Kidney (tissue), 13 donors: ENCODE measurements at regions not wholly inside any gene's neighbourhood (a gene's known extent, or its start where the extent isn't known, plus 50 kb on each side); places are given as distances from the start of the nearest gene placed in this dataset.
"Not testable (repeated sequence)": the region's sequence is repeated elsewhere in the genome, so short reads cannot be mapped to it uniquely, and the experiment has no call there.

Source experiments
- DNase-seq, 5 donors: peaks; one replicate each; pipeline ENCODE4 v3.0.0-alpha.2; 2013 to 2020
- FAIRE-seq: peaks from 2 replicates; lab custom pipeline; 2012; peaks lifted over from hg19 to GRCh38; lab: Jason Lieb, UNC
- H3K27ac ChIP-seq, 2 donors: one replicate each; pipeline ENCODE4 v1.7.0; 2013; ENCODE audit warnings: low read depth in 2 of 2, low read length in 2 of 2, inconsistent platforms in 1 of 2
- H3K27me3 ChIP-seq: one replicate; pipeline ENCODE4 v1.7.1; 2013; ENCODE audit warnings: low read length, inconsistent platforms; ENCODE audit not compliant: control insufficient read depth, insufficient read depth
- H3K36me3 ChIP-seq, 3 donors: one replicate each; pipeline versions ENCODE4 v1.7.0 to v1.7.1; 2013; ENCODE audit warnings: low read length in 3 of 3, control low read depth in 1 of 3, inconsistent platforms in 1 of 3; ENCODE audit not compliant: insufficient read depth in 3 of 3, control insufficient read depth in 2 of 3
- H3K4me1 ChIP-seq, 3 donors: one replicate each; pipeline versions ENCODE4 v1.7.0 to v1.7.1; 2013; ENCODE audit warnings: low read length in 3 of 3, inconsistent platforms in 1 of 3, low read depth in 1 of 3; ENCODE audit not compliant: control insufficient read depth in 2 of 3, insufficient read depth in 2 of 3
- H3K4me3 ChIP-seq, 3 donors: one replicate each; pipeline versions ENCODE4 v1.7.0 to v1.8.1; 2013; ENCODE audit warnings: low read length in 3 of 3, control low read depth in 1 of 3, inconsistent platforms in 1 of 3
- H3K9ac ChIP-seq, 3 donors: one replicate each; pipeline versions ENCODE4 v1.7.0 to v1.7.1; 2013; ENCODE audit warnings: low read length in 3 of 3, control low read depth in 1 of 3, inconsistent platforms in 1 of 3
- H3K9me3 ChIP-seq, 3 donors: one replicate each; pipeline versions ENCODE4 v1.7.0 to v1.7.1; 2013; ENCODE audit warnings: low read length in 3 of 3, control low read depth in 1 of 3, inconsistent platforms in 1 of 3; ENCODE audit not compliant: control insufficient read depth in 2 of 3, insufficient read depth in 1 of 3
- CTCF ChIP-seq: IDR thresholded peaks from 3 replicates; pipeline ENCODE4 v1.5.1; 2012; ENCODE audit warnings: mild to moderate bottlenecking, moderate library complexity, borderline replicate concordance; ENCODE audit not compliant: insufficient read depth; ENCODE audit errors: extremely low read depth
- intact Hi-C: fragments of 100-400 bp; cut with DNase I; formaldehyde crosslinking; loops from one replicate; pipeline ENCODE4 v1.11.1; 2022
- donor health status: control.
- donor health status: control.
- donor health status: control.
- donor health status: control.
- donor health status: control.
- donor health status: DM: yes; HTN: yes; CAD: no.
- donor health status: Normal renal cell carcinoma (clear cell type).

- no peak for FAIRE-seq
- Histone ChIP-seq H3K27me3 (no peaks in the 10 kb centered on the region), H3K27ac (no peak overlapping the region), H3K36me3 (no peaks in the 10 kb centered on the region), H3K4me1 (no peaks in the 10 kb centered on the region), H3K4me3 (no peak overlapping the region), H3K9ac (no peak overlapping the region), H3K9me3 (no peaks in the 10 kb centered on the region)
- no peak for TF ChIP-seq CTCF
- DNase-seq = no peak
- intact Hi-C loops = no loop called here
Measured at GRCh38 chr4:3623106-3623505, 90.9 kb upstream of the LRPAP1 start.

DNA sequence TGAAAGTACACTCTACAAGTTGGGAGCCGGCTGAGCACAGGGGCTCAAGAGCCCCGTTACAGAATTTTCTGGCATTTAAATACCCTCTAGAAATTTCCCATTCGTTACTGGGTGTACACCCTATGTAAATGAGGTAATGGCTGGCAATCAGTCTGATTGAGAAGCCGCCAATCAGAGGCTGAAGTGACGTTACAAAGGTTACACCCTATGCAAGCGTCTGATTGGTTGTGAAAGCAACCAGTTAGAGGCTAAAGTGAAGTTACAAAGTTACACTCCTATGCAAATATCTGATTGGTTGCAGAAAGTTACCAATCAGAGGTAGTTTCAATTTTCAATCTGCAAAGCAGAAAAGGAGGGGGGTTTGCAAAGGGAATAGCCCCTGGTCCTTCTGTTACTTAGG is 88.1 kb upstream of the LRPAP1 start:
- H3K27me3 ChIP-seq, H3K4me3 ChIP-seq, H3K36me3 ChIP-seq, intact Hi-C loops, H3K27ac ChIP-seq, DNase-seq, H3K4me1 ChIP-seq, H3K9ac ChIP-seq, FAIRE-seq, H3K9me3 ChIP-seq: not testable (repeated sequence)

DNA sequence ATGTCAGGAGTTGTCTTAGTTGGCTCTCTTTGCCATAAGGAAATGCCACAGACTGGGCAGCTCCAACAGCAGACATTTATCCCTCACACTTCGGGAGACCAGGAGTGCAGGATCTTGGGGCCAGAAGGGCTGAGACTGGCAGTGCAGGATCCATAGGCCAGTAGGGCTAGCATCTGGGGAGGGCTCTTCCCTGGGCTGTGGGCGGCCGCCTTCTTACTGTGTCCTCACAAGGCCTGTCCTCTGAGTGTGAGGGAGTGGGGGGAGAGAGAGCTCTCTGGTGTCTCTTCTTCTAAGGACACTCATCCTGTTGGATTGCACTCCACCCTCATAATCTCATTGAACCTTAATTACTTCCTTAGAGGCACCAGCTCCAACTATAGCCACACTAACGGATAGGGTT is 87.5 kb upstream of the LRPAP1 start:
- intact Hi-C loops, H3K4me3 ChIP-seq, H3K4me1 ChIP-seq, H3K27me3 ChIP-seq, DNase-seq, H3K36me3 ChIP-seq, FAIRE-seq, H3K9me3 ChIP-seq, H3K9ac ChIP-seq, H3K27ac ChIP-seq: not testable (repeated sequence)

DNA sequence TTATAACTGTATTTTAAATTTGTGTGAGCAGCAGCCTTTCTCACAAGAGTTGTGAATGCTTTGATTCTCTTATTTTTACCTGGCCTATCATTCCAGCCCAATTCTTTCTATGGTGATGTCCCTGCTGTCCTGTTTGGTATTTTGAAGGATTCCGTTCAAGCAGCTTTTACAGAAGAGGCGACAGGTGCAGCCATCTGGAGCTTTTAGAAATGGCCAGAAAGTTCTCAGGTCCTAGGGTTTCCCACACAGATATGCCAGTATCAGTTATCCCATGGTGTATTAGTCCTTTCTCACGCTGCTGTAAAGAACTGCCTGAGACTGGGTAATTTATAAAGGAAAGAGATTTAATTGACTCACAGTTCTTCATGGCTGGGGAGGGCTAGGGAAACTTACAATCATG is 86.1 kb upstream of the LRPAP1 start:
- intact Hi-C loops, H3K27me3 ChIP-seq, H3K9me3 ChIP-seq, H3K4me3 ChIP-seq, H3K4me1 ChIP-seq, H3K36me3 ChIP-seq, FAIRE-seq, H3K9ac ChIP-seq, H3K27ac ChIP-seq: not testable (repeated sequence)
- DNase-seq = peak in 1 of 5 donors; percentile 51

- peaks cover 0 to 4% (median 0%) of the 10 kb centered on the region in 3 donors for H3K36me3 ChIP-seq
- H3K4me3 ChIP-seq = no peak overlapping the region
- DNase-seq (no peak), FAIRE-seq (no peak)
- peaks cover 0 to 4% (median 0%) of the 10 kb centered on the region in 3 donors for H3K9me3 ChIP-seq
- H3K4me1 ChIP-seq = peaks cover 0 to 12% (median 4%) of the 10 kb centered on the region in 3 donors
- H3K27ac ChIP-seq = no peak overlapping the region
- no peak overlapping the region for H3K9ac ChIP-seq
- intact Hi-C loops = no loop called here
- no peak for TF ChIP-seq CTCF
- H3K27me3 ChIP-seq = no peaks in the 10 kb centered on the region
Measured at GRCh38 chr4:3615386-3616286, 83.4 kb upstream of the LRPAP1 start.
